ENCODE measurements at regions not wholly inside any gene's neighbourhood (a gene's known extent, or its start where the extent isn't known, plus 50 kb on each side); places are given as distances from the start of the nearest gene placed in this dataset.

DNA sequence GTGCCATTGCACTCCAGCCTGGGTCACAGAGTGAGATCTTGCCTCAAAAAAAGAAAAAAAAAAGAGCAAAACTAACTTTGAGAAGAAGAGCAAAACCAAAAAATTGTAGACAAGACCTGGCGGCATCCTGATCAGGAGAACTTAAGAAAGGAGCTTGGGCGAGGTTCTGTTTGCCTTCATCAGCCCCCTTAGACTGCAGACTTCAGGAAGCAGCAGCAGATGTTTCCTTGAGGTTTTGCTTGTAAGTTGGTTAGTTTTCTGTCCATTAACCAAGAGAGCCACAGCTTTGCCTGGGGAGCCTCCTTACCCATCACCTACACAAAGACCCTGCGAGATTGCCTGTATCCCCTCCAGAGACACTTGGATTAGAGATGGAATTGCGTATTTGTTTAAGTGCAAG is 189.0 kb downstream of the AACS start:
- CTCF ChIA-PET, result interaction anchor here (0.7 to 3.0 kb wide), 2 partner anchors 18 to 97 kb away, joined by 3 to 15 read pairs; no protein-coding TSS in a partner anchor
- TF ChIP-seq SOX15 (CRISPR knock-in tag; IDR thresholded peaks at IDR 0.05) (no peak), JUN (CRISPR knock-in tag; IDR thresholded peaks at IDR 0.05) (no peak), ZNF317 (CRISPR knock-in tag; IDR thresholded peaks at IDR 0.05; ENCODE audit: borderline replicate concordance, low read depth) (no peak), GRHL2 (CRISPR knock-in tag; IDR thresholded peaks at IDR 0.05; ENCODE audit: insufficient replicate concordance, severe bottlenecking) (no peak), ZNF121 (CRISPR knock-in tag; IDR thresholded peaks at IDR 0.05) (no peak), CREM (CRISPR knock-in tag; IDR thresholded peaks at IDR 0.05) (no peak)
- TF ChIP-seq, protein P1, sequence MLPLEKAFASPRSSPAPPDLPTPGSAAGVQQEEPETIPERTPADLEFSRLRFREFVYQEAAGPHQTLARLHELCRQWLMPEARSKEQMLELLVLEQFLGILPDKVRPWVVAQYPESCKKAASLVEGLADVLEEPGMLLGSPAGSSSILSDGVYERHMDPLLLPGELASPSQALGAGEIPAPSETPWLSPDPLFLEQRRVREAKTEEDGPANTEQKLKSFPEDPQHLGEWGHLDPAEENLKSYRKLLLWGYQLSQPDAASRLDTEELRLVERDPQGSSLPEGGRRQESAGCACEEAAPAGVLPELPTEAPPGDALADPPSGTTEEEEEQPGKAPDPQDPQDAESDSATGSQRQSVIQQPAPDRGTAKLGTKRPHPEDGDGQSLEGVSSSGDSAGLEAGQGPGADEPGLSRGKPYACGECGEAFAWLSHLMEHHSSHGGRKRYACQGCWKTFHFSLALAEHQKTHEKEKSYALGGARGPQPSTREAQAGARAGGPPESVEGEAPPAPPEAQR (CRISPR knock-in tag; IDR thresholded peaks at IDR 0.05), result no peak
- TF ChIP-seq, protein P2, sequence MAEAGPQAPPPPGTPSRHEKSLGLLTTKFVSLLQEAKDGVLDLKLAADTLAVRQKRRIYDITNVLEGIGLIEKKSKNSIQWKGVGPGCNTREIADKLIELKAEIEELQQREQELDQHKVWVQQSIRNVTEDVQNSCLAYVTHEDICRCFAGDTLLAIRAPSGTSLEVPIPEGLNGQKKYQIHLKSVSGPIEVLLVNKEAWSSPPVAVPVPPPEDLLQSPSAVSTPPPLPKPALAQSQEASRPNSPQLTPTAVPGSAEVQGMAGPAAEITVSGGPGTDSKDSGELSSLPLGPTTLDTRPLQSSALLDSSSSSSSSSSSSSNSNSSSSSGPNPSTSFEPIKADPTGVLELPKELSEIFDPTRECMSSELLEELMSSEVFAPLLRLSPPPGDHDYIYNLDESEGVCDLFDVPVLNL (CRISPR knock-in tag; IDR thresholded peaks at IDR 0.05; ENCODE audit: borderline replicate concordance, low read depth), result no peak
- TF ChIP-seq, protein P3, sequence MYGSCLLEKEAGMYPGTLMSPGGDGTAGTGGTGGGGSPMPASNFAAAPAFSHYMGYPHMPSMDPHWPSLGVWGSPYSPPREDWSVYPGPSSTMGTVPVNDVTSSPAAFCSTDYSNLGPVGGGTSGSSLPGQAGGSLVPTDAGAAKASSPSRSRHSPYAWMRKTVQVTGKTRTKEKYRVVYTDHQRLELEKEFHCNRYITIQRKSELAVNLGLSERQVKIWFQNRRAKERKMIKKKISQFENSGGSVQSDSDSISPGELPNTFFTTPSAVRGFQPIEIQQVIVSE (CRISPR knock-in tag; IDR thresholded peaks at IDR 0.05; ENCODE audit: borderline replicate concordance), result no peak
- TF ChIP-seq, protein P4, sequence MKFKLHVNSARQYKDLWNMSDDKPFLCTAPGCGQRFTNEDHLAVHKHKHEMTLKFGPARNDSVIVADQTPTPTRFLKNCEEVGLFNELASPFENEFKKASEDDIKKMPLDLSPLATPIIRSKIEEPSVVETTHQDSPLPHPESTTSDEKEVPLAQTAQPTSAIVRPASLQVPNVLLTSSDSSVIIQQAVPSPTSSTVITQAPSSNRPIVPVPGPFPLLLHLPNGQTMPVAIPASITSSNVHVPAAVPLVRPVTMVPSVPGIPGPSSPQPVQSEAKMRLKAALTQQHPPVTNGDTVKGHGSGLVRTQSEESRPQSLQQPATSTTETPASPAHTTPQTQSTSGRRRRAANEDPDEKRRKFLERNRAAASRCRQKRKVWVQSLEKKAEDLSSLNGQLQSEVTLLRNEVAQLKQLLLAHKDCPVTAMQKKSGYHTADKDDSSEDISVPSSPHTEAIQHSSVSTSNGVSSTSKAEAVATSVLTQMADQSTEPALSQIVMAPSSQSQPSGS (CRISPR knock-in tag; IDR thresholded peaks at IDR 0.05; ENCODE audit: borderline replicate concordance, low read depth), result no peak
- POLR2A ChIA-PET, result interaction anchor here (0.7 kb wide), 1 partner anchor 37 kb away, joined by 10 read pairs; no protein-coding TSS in a partner anchor
- Mint-ChIP-seq H3K27me3 (ENCODE audit: low read depth) (no peaks in the 10 kb centered on the region), H3K4me1 (peaks cover 16% of the 10 kb centered on the region), H3K27ac (no peak overlapping the region), H3K36me3 (peaks cover 27% of the 10 kb centered on the region), H3K9me3 (peaks cover 6% of the 10 kb centered on the region), H3K4me3 (no peak overlapping the region)
- ATAC-seq, result no peak
- DNase-seq (ENCODE audit: low spot score), result no peak

DNA sequence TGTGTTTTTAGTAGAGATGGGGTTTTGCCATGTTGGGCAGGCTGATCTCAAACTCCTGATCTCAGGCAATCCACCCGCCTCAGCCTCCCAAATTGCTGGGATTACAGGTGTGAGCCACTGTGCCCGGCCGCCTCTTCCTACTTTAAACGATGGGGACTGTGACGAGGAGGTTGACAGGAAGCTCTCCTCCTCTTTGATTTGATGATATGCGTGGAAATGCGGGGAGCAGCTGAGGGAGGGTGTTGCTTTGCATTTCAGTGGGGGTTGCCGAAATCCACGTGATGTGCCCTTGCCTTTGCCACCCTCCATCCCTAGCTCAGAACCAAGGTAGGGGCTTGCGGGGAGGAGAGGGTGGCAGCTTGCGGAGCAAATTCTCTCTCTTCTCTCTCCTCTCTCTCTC is 189.6 kb downstream of the AACS start:
- H3K9me3 Mint-ChIP-seq, result peaks cover 6% of the 10 kb centered on the region
- H3K4me3 Mint-ChIP-seq, result no peak overlapping the region
- TF ChIP-seq, protein P5, sequence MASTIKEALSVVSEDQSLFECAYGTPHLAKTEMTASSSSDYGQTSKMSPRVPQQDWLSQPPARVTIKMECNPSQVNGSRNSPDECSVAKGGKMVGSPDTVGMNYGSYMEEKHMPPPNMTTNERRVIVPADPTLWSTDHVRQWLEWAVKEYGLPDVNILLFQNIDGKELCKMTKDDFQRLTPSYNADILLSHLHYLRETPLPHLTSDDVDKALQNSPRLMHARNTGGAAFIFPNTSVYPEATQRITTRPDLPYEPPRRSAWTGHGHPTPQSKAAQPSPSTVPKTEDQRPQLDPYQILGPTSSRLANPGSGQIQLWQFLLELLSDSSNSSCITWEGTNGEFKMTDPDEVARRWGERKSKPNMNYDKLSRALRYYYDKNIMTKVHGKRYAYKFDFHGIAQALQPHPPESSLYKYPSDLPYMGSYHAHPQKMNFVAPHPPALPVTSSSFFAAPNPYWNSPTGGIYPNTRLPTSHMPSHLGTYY (CRISPR knock-in tag; IDR thresholded peaks at IDR 0.05), result no peak
- TF ChIP-seq, protein P6, sequence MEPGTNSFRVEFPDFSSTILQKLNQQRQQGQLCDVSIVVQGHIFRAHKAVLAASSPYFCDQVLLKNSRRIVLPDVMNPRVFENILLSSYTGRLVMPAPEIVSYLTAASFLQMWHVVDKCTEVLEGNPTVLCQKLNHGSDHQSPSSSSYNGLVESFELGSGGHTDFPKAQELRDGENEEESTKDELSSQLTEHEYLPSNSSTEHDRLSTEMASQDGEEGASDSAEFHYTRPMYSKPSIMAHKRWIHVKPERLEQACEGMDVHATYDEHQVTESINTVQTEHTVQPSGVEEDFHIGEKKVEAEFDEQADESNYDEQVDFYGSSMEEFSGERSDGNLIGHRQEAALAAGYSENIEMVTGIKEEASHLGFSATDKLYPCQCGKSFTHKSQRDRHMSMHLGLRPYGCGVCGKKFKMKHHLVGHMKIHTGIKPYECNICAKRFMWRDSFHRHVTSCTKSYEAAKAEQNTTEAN (CRISPR knock-in tag; IDR thresholded peaks at IDR 0.05), result no peak
- no peak for TF ChIP-seq JUN (CRISPR knock-in tag; IDR thresholded peaks at IDR 0.05)
- TF ChIP-seq, protein P7, sequence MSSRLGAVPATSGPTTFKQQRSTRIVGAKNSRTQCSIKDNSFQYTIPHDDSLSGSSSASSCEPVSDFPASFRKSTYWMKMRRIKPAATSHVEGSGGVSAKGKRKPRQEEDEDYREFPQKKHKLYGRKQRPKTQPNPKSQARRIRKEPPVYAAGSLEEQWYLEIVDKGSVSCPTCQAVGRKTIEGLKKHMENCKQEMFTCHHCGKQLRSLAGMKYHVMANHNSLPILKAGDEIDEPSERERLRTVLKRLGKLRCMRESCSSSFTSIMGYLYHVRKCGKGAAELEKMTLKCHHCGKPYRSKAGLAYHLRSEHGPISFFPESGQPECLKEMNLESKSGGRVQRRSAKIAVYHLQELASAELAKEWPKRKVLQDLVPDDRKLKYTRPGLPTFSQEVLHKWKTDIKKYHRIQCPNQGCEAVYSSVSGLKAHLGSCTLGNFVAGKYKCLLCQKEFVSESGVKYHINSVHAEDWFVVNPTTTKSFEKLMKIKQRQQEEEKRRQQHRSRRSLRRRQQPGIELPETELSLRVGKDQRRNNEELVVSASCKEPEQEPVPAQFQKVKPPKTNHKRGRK (CRISPR knock-in tag; IDR thresholded peaks at IDR 0.05; ENCODE audit: borderline replicate concordance), result no peak
- TF ChIP-seq FOXJ3 (CRISPR knock-in tag; IDR thresholded peaks at IDR 0.05; ENCODE audit: borderline replicate concordance), result no peak
- peaks cover 27% of the 10 kb centered on the region for H3K36me3 Mint-ChIP-seq
- DNase-seq (ENCODE audit: low spot score) (no peak), ATAC-seq (no peak)
- H3K4me1 Mint-ChIP-seq, result peaks cover 16% of the 10 kb centered on the region
- ChIA-PET POLR2A (interaction anchor here (0.6 to 0.7 kb wide), 3 partner anchors 44 to 90 kb away, joined by 3 to 8 read pairs (median 3); no protein-coding TSS in a partner anchor), CTCF (interaction anchor here (0.7 to 3.0 kb wide), 2 partner anchors 18 to 96 kb away, joined by 3 to 15 read pairs; no protein-coding TSS in a partner anchor)
- no peak overlapping the region for H3K27ac Mint-ChIP-seq
- no peaks in the 10 kb centered on the region for H3K27me3 Mint-ChIP-seq (ENCODE audit: low read depth)
